ENCODE measurements at regions not wholly inside any gene's neighbourhood (a gene's known extent, or its start where the extent isn't known, plus 50 kb on each side); places are given as distances from the start of the nearest gene placed in this dataset.

DNA sequence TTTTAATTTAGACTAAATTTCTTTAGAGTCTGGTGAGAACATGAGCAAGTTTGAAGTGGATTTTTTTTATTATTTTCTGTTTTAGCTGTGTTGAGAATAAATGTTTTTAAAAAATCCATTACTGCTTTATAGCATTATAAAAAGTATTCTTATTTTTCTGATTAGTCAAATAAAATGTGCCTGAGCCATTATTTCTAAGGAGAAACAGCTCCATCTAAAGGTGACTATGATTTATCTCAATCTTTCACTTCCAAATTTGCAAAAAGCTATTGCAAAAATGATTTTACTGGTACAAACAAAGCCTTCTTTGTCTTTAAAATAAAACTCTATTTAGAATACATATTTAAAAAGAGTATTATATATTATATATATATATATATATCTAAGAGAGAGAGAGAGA, 959.2 kb downstream of the FAM133A start:
- Histone ChIP-seq H3K4me3 (ENCODE audit: low read length) (no peak overlapping the region), H3K4me2 (ENCODE audit: low read length) (no peak overlapping the region), H4K20me1 (ENCODE audit: control insufficient read depth, insufficient read depth, low read depth, low read length) (no peaks in the 10 kb centered on the region), H3K36me3 (ENCODE audit: control insufficient read depth, low read length) (no peaks in the 10 kb centered on the region), H3K27me3 (ENCODE audit: control insufficient read depth, low read length) (no peaks in the 10 kb centered on the region), H3F3A (ENCODE audit: control insufficient read depth, insufficient read depth) (no peaks in the 10 kb centered on the region), H3K9me3 (ENCODE audit: control insufficient read depth, insufficient read depth, low read length) (no peaks in the 10 kb centered on the region), H3K79me2 (ENCODE audit: control insufficient read depth, low read length) (no peaks in the 10 kb centered on the region), H3K4me1 (ENCODE audit: control insufficient read depth, low read length) (no peaks in the 10 kb centered on the region), H3K27ac (ENCODE audit: low read depth, low read length) (no peak overlapping the region), H3K9me2 (replicated peaks; ENCODE audit: control insufficient read depth, low read length) (no peaks in the 10 kb centered on the region)
- TF ChIP-seq CTCF (IDR thresholded peaks at IDR 0.05; ENCODE audit: low read depth, low read length, poor library complexity, severe bottlenecking) (no peak), EZH2phosphoT487 (IDR thresholded peaks at IDR 0.05; ENCODE audit: borderline replicate concordance, low read length) (no peak)

- TF ChIP-seq CTCF (IDR thresholded peaks at IDR 0.05; ENCODE audit: low read depth, low read length, poor library complexity, severe bottlenecking) (no peak), EZH2phosphoT487 (IDR thresholded peaks at IDR 0.05; ENCODE audit: borderline replicate concordance, low read length) (no peak)
- no peaks in the 10 kb centered on the region for H3K79me2 ChIP-seq (ENCODE audit: control insufficient read depth, low read length)
- H3K9me2 ChIP-seq (replicated peaks; ENCODE audit: control insufficient read depth, low read length), result no peaks in the 10 kb centered on the region
- no peaks in the 10 kb centered on the region for H4K20me1 ChIP-seq (ENCODE audit: control insufficient read depth, insufficient read depth, low read depth, low read length)
- no peak overlapping the region for H3K4me2 ChIP-seq (ENCODE audit: low read length)
- no peaks in the 10 kb centered on the region for H3K27me3 ChIP-seq (ENCODE audit: control insufficient read depth, low read length)
- H3F3A ChIP-seq (ENCODE audit: control insufficient read depth, insufficient read depth), result no peaks in the 10 kb centered on the region
- no peaks in the 10 kb centered on the region for H3K36me3 ChIP-seq (ENCODE audit: control insufficient read depth, low read length)
- no peaks in the 10 kb centered on the region for H3K9me3 ChIP-seq (ENCODE audit: control insufficient read depth, insufficient read depth, low read length)
- no peaks in the 10 kb centered on the region for H3K4me1 ChIP-seq (ENCODE audit: control insufficient read depth, low read length)
- no peak overlapping the region for H3K27ac ChIP-seq (ENCODE audit: low read depth, low read length)
- H3K4me3 ChIP-seq (ENCODE audit: low read length), result no peak overlapping the region
Observed at GRCh38 chrX:94635003-94635402, 961.0 kb downstream of the FAM133A start.

DNA sequence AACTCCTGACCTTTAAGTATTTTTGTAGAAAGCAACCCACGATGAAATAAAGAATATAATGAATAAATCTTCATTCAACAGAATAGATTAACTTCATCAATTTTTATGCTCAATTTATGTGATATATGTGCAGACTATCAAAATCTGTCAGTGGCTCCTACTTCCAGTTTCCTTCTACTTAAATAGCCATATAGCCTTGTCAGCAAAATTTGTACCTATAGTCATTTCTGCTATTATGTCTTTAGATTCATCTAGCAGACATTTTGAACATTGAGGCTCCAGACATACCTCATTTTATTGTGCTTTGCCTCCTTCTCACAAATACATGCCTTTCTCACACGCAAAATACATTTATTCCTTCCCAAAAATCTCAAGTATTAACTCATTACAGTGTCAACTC, 971.7 kb downstream of the FAM133A start:
- no peaks in the 10 kb centered on the region for H3K79me2 ChIP-seq (ENCODE audit: control insufficient read depth, low read length)
- H3K27me3 ChIP-seq (ENCODE audit: control insufficient read depth, low read length), result no peaks in the 10 kb centered on the region
- H3K4me2 ChIP-seq (ENCODE audit: low read length), result no peak overlapping the region
- no peaks in the 10 kb centered on the region for H3F3A ChIP-seq (ENCODE audit: control insufficient read depth, insufficient read depth)
- no peaks in the 10 kb centered on the region for H3K36me3 ChIP-seq (ENCODE audit: control insufficient read depth, low read length)
- H4K20me1 ChIP-seq (ENCODE audit: control insufficient read depth, insufficient read depth, low read depth, low read length), result no peaks in the 10 kb centered on the region
- H3K27ac ChIP-seq (ENCODE audit: low read depth, low read length), result no peak overlapping the region
- no peaks in the 10 kb centered on the region for H3K9me2 ChIP-seq (replicated peaks; ENCODE audit: control insufficient read depth, low read length)
- TF ChIP-seq EZH2phosphoT487 (IDR thresholded peaks at IDR 0.05; ENCODE audit: borderline replicate concordance, low read length) (no peak), CTCF (IDR thresholded peaks at IDR 0.05; ENCODE audit: low read depth, low read length, poor library complexity, severe bottlenecking) (no peak)
- H3K4me1 ChIP-seq (ENCODE audit: control insufficient read depth, low read length), result no peaks in the 10 kb centered on the region
- H3K4me3 ChIP-seq (ENCODE audit: low read length), result no peak overlapping the region
- no peaks in the 10 kb centered on the region for H3K9me3 ChIP-seq (ENCODE audit: control insufficient read depth, insufficient read depth, low read length)

DNA sequence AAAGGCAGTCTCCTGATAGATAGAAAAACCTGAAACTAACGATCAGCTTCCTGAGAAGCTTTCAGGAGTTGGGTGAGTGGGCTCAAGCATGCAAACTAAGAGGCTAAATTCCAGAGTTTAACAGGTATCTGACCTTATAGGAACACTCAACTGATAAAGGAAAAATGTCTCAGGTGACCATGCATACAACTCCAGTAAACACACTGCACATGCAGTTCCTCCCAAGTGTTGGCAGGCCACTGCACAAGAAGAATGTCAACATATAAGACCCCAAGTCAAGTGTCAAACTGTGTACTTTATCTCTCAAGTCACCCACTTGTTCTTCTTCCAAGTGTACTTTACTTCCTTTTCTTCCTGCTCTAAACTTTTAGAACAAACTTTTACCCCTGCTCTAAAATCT, 981.2 kb downstream of the FAM133A start:
- Histone ChIP-seq H3K27ac (ENCODE audit: low read depth, low read length) (no peak overlapping the region), H4K20me1 (ENCODE audit: control insufficient read depth, insufficient read depth, low read depth, low read length) (no peaks in the 10 kb centered on the region), H3F3A (ENCODE audit: control insufficient read depth, insufficient read depth) (no peaks in the 10 kb centered on the region), H3K4me2 (ENCODE audit: low read length) (no peak overlapping the region), H3K79me2 (ENCODE audit: control insufficient read depth, low read length) (no peaks in the 10 kb centered on the region), H3K9me2 (replicated peaks; ENCODE audit: control insufficient read depth, low read length) (no peaks in the 10 kb centered on the region), H3K4me3 (ENCODE audit: low read length) (no peak overlapping the region), H3K9me3 (ENCODE audit: control insufficient read depth, insufficient read depth, low read length) (no peaks in the 10 kb centered on the region), H3K4me1 (ENCODE audit: control insufficient read depth, low read length) (no peaks in the 10 kb centered on the region), H3K27me3 (ENCODE audit: control insufficient read depth, low read length) (no peaks in the 10 kb centered on the region), H3K36me3 (ENCODE audit: control insufficient read depth, low read length) (no peaks in the 10 kb centered on the region)
- no peak for TF ChIP-seq EZH2phosphoT487 (IDR thresholded peaks at IDR 0.05; ENCODE audit: borderline replicate concordance, low read length)
- no peak for TF ChIP-seq CTCF (IDR thresholded peaks at IDR 0.05; ENCODE audit: low read depth, low read length, poor library complexity, severe bottlenecking)

Data from DOHH2 (cell line).